Muscle layer of duodenum (tissue), 2 donors: ENCODE measurements at regions not wholly inside any gene's neighbourhood (a gene's known extent, or its start where the extent isn't known, plus 50 kb on each side); places are given as distances from the start of the nearest gene placed in this dataset.

Experiments used
- H3K27ac ChIP-seq: one replicate; pipeline ENCODE4 v1.7.0; 2013; ENCODE audit warnings: mild to moderate bottlenecking, low read length
- H3K27me3 ChIP-seq: one replicate; pipeline ENCODE4 v1.7.0; 2013; ENCODE audit warnings: low read depth, mild to moderate bottlenecking, control low read depth, low read length
- H3K36me3 ChIP-seq, 2 donors: one replicate each; pipeline ENCODE4 v1.7.0; 2013; ENCODE audit warnings: low read length in 2 of 2, control low read depth in 1 of 2, mild to moderate bottlenecking in 1 of 2; ENCODE audit not compliant: insufficient read depth in 2 of 2, control insufficient read depth in 1 of 2
- H3K4me1 ChIP-seq, 2 donors: one replicate each; pipeline ENCODE4 v1.7.0; 2013; ENCODE audit warnings: low read length in 2 of 2, mild to moderate bottlenecking in 2 of 2, control low read depth in 1 of 2, moderate library complexity in 1 of 2; ENCODE audit not compliant: insufficient read depth in 2 of 2, control insufficient read depth in 1 of 2
- H3K4me3 ChIP-seq, 2 donors: one replicate each; pipeline ENCODE4 v1.7.0; 2013; ENCODE audit warnings: low read length in 2 of 2, low read depth in 1 of 2, mild to moderate bottlenecking in 1 of 2
- H3K9me3 ChIP-seq, 2 donors: one replicate each; pipeline ENCODE4 v1.7.0; 2013; ENCODE audit warnings: low read length in 2 of 2, control low read depth in 1 of 2, mild to moderate bottlenecking in 1 of 2; ENCODE audit not compliant: control insufficient read depth in 1 of 2
- donor health status: healthy.

GRCh38 chr15:66860844-66861243 lies 158.8 kb downstream of the SMAD6 start:
- no peaks in the 10 kb centered on the region for H3K27me3 ChIP-seq
- H3K36me3 ChIP-seq = no peaks in the 10 kb centered on the region
- no peaks in the 10 kb centered on the region for H3K9me3 ChIP-seq
- peaks cover 8 to 13% of the 10 kb centered on the region in 2 donors for H3K4me1 ChIP-seq
- H3K27ac ChIP-seq = no peak overlapping the region
- no peak overlapping the region for H3K4me3 ChIP-seq

- Histone ChIP-seq H3K4me3 (no peak overlapping the region), H3K4me1 (peaks cover 8 to 13% of the 10 kb centered on the region in 2 donors), H3K27ac (no peak overlapping the region), H3K36me3 (no peaks in the 10 kb centered on the region), H3K27me3 (no peaks in the 10 kb centered on the region), H3K9me3 (no peaks in the 10 kb centered on the region)
Observed at GRCh38 chr15:66862111-66862939, 160.3 kb downstream of the SMAD6 start.

- H3K36me3 ChIP-seq = no peaks in the 10 kb centered on the region
- no peak overlapping the region for H3K4me3 ChIP-seq
- no peaks in the 10 kb centered on the region for H3K9me3 ChIP-seq
- peaks cover 8 to 13% of the 10 kb centered on the region in 2 donors for H3K4me1 ChIP-seq
- no peaks in the 10 kb centered on the region for H3K27me3 ChIP-seq
- H3K27ac ChIP-seq = no peak overlapping the region
Observed at GRCh38 chr15:66862940-66863335, 160.9 kb downstream of the SMAD6 start.

- Histone ChIP-seq H3K4me3 (no peak overlapping the region), H3K36me3 (no peaks in the 10 kb centered on the region), H3K27me3 (no peaks in the 10 kb centered on the region), H3K27ac (no peak overlapping the region), H3K9me3 (no peaks in the 10 kb centered on the region), H3K4me1 (peaks cover 8 to 13% of the 10 kb centered on the region in 2 donors)
Observed at GRCh38 chr15:66863390-66864085, 161.5 kb downstream of the SMAD6 start.

GRCh38 chr15:66864086-66864830 lies 162.2 kb downstream of the SMAD6 start:
- H3K27ac ChIP-seq = no peak overlapping the region
- H3K36me3 ChIP-seq = no peaks in the 10 kb centered on the region
- H3K4me1 ChIP-seq = peaks cover 8 to 13% of the 10 kb centered on the region in 2 donors

GRCh38 chr15:66864871-66865281 lies 162.8 kb downstream of the SMAD6 start:
- H3K27ac ChIP-seq = no peak overlapping the region
- no peaks in the 10 kb centered on the region for H3K9me3 ChIP-seq
- H3K36me3 ChIP-seq = no peaks in the 10 kb centered on the region
- no peaks in the 10 kb centered on the region for H3K27me3 ChIP-seq
- H3K4me1 ChIP-seq = peaks cover 8 to 13% of the 10 kb centered on the region in 2 donors
- no peak overlapping the region for H3K4me3 ChIP-seq

More at GRCh38 chr15:66864086-66864830, 162.2 kb downstream of the SMAD6 start:
- no peak overlapping the region for H3K4me3 ChIP-seq
- H3K27me3 ChIP-seq = no peaks in the 10 kb centered on the region
- H3K9me3 ChIP-seq = no peaks in the 10 kb centered on the region

- no peaks in the 10 kb centered on the region for H3K36me3 ChIP-seq
- peaks cover 8 to 13% of the 10 kb centered on the region in 2 donors for H3K4me1 ChIP-seq
- no peaks in the 10 kb centered on the region for H3K27me3 ChIP-seq
- H3K9me3 ChIP-seq = no peaks in the 10 kb centered on the region
- H3K4me3 ChIP-seq = no peak overlapping the region
- no peak overlapping the region for H3K27ac ChIP-seq
Observed at GRCh38 chr15:66865622-66866611, 163.9 kb downstream of the SMAD6 start.

- Histone ChIP-seq H3K4me1 (peaks cover 8 to 13% of the 10 kb centered on the region in 2 donors), H3K27ac (no peak overlapping the region), H3K4me3 (no peak overlapping the region)
Observed at GRCh38 chr15:66866656-66867055, 164.6 kb downstream of the SMAD6 start.

GRCh38 chr15:66868918-66869317 lies 166.9 kb downstream of the SMAD6 start:
- no peaks in the 10 kb centered on the region for H3K4me1 ChIP-seq
- H3K36me3 ChIP-seq = no peaks in the 10 kb centered on the region
- H3K4me3 ChIP-seq = no peak overlapping the region
- no peaks in the 10 kb centered on the region for H3K9me3 ChIP-seq
- no peaks in the 10 kb centered on the region for H3K27me3 ChIP-seq
- no peak overlapping the region for H3K27ac ChIP-seq

More at GRCh38 chr15:66866656-66867055, 164.6 kb downstream of the SMAD6 start:
- no peaks in the 10 kb centered on the region for H3K9me3 ChIP-seq
- no peaks in the 10 kb centered on the region for H3K27me3 ChIP-seq
- H3K36me3 ChIP-seq = no peaks in the 10 kb centered on the region

- Histone ChIP-seq H3K9me3 (no peaks in the 10 kb centered on the region), H3K27me3 (no peaks in the 10 kb centered on the region), H3K27ac (no peak overlapping the region), H3K4me3 (no peak overlapping the region), H3K36me3 (no peaks in the 10 kb centered on the region), H3K4me1 (no peaks in the 10 kb centered on the region)
Observed at GRCh38 chr15:66870880-66871388, 168.9 kb downstream of the SMAD6 start.
